ENCODE measurements at regions not wholly inside any gene's neighbourhood (a gene's known extent, or its start where the extent isn't known, plus 50 kb on each side); places are given as distances from the start of the nearest gene placed in this dataset.
"Not testable (repeated sequence)": the region's sequence is repeated elsewhere in the genome, so short reads cannot be mapped to it uniquely, and the experiment has no call there.

GRCh38 chr16:5207862-5208498 lies 110.4 kb upstream of the EEF2KMT start:
- DNase-seq (ENCODE audit: low spot score), result not testable (repeated sequence)

GRCh38 chr16:5207001-5207523 lies 109.5 kb upstream of the EEF2KMT start:
- no peak for DNase-seq (ENCODE audit: low spot score)

GRCh38 chr16:5206331-5206990 lies 108.9 kb upstream of the EEF2KMT start:
- no peak for DNase-seq (ENCODE audit: low spot score)

GRCh38 chr16:5205361-5206040 lies 107.9 kb upstream of the EEF2KMT start:
- no peak for DNase-seq (ENCODE audit: low spot score)

- not testable (repeated sequence) for DNase-seq (ENCODE audit: low spot score)
These were observed 106.1 kb upstream of the EEF2KMT start for GRCh38 chr16:5203675-5204074.

- DNase-seq (ENCODE audit: low spot score), result no peak
These were observed 102.5 kb upstream of the EEF2KMT start for GRCh38 chr16:5200123-5200522.

- no peak for DNase-seq (ENCODE audit: low spot score)
These were observed 98.6 kb upstream of the EEF2KMT start for GRCh38 chr16:5196204-5196603.

- DNase-seq (ENCODE audit: low spot score), result no peak
These were observed 96.3 kb upstream of the EEF2KMT start for GRCh38 chr16:5193861-5194260.

GRCh38 chr16:5188989-5189352 lies 91.4 kb upstream of the EEF2KMT start:
- no peak for DNase-seq (ENCODE audit: low spot score)

- DNase-seq (ENCODE audit: low spot score), result no peak
These were observed 90.9 kb upstream of the EEF2KMT start for GRCh38 chr16:5188318-5188988.

- DNase-seq (ENCODE audit: low spot score), result no peak
These were observed 89.9 kb upstream of the EEF2KMT start for GRCh38 chr16:5187402-5187952.

GRCh38 chr16:5186381-5186903 lies 88.8 kb upstream of the EEF2KMT start:
- DNase-seq (ENCODE audit: low spot score), result no peak

GRCh38 chr16:5176505-5176904 lies 78.9 kb upstream of the EEF2KMT start:
- DNase-seq (ENCODE audit: low spot score), result no peak

GRCh38 chr16:5175266-5175665 lies 77.7 kb upstream of the EEF2KMT start:
- no peak for DNase-seq (ENCODE audit: low spot score)

- no peak for DNase-seq (ENCODE audit: low spot score)
These were observed 68.9 kb upstream of the EEF2KMT start for GRCh38 chr16:5166486-5166885.

GRCh38 chr16:5165429-5165828 lies 67.8 kb upstream of the EEF2KMT start:
- not testable (repeated sequence) for DNase-seq (ENCODE audit: low spot score)

GRCh38 chr16:5162801-5163200 lies 65.2 kb upstream of the EEF2KMT start:
- not testable (repeated sequence) for DNase-seq (ENCODE audit: low spot score)

GRCh38 chr16:5161888-5162287 lies 64.3 kb upstream of the EEF2KMT start:
- not testable (repeated sequence) for DNase-seq (ENCODE audit: low spot score)

GRCh38 chr16:5160010-5160409 lies 62.4 kb upstream of the EEF2KMT start:
- DNase-seq (ENCODE audit: low spot score), result not testable (repeated sequence)

- not testable (repeated sequence) for DNase-seq (ENCODE audit: low spot score)
These were observed 61.9 kb upstream of the EEF2KMT start for GRCh38 chr16:5159537-5159936.

GRCh38 chr16:5158494-5158893 lies 60.9 kb upstream of the EEF2KMT start:
- no peak for DNase-seq (ENCODE audit: low spot score)

- not testable (repeated sequence) for DNase-seq (ENCODE audit: low spot score)
These were observed 58.9 kb upstream of the EEF2KMT start for GRCh38 chr16:5156486-5156885.
